Colonic mucosa (tissue), 4 donors: ENCODE measurements at regions not wholly inside any gene's neighbourhood (a gene's known extent, or its start where the extent isn't known, plus 50 kb on each side); places are given as distances from the start of the nearest gene placed in this dataset.

ENCODE experiments used
- DNase-seq: peaks from one replicate; pipeline ENCODE4 v3.0.0-alpha.2; 2020
- H3K27ac ChIP-seq: fragments of 200-600 bp; one replicate; pipeline ENCODE4 v1.8.0; 2021
- H3K27me3 ChIP-seq: fragments of 200-600 bp; one replicate; pipeline ENCODE4 v1.8.0; 2021
- H3K36me3 ChIP-seq: fragments of 200-600 bp; one replicate; pipeline ENCODE4 v1.8.0; 2021
- H3K4me1 ChIP-seq: fragments of 200-600 bp; one replicate; pipeline ENCODE4 v1.8.0; 2021; ENCODE audit warnings: mild to moderate bottlenecking
- H3K4me3 ChIP-seq: fragments of 200-600 bp; one replicate; pipeline ENCODE4 v1.8.0; 2021
- H3K9ac ChIP-seq, 2 donors: one replicate each; pipeline ENCODE4 v1.7.0; 2013; ENCODE audit warnings: control low read depth in 2 of 2, low read depth in 2 of 2, low read length in 2 of 2
- H3K9me3 ChIP-seq: fragments of 200-600 bp; one replicate; pipeline ENCODE4 v1.8.0; 2021
- CTCF ChIP-seq: fragments of 200-600 bp; IDR thresholded peaks from one replicate; pipeline ENCODE4 v1.8.0; 2022; ENCODE audit warnings: antibody characterized with exemption, mild to moderate bottlenecking
- intact Hi-C: fragments of 100-400 bp; cut with DNase I; formaldehyde crosslinking; loops from one replicate; pipeline ENCODE4 v1.14.1; 2022
- donor health status: healthy.
- donor health status: DM: no; HTN: no; CAD: no.
- donor health status: DM: no; HTN: no; CAD: no.

DNA sequence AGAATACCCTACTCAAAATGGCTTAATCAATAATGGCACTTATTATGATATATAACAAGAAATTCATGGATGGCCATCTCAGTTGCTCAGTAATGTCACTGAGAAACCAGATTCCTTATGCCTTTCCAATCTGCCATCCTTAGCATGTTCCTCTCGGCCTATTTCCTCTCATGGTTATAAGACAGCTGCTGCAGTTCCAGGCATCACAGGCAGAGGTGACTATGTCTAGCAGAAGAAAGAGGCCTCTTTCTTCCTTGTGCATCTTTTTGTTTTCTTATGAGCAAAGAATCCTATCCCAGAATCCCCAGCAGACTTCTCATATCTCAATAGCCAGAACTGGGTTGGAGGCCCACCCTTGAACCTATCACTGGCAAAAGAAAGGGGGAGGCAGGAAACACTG, 310.6 kb upstream of the SPRED2 start:
- Histone ChIP-seq H3K27ac (no peak overlapping the region), H3K4me3 (no peak overlapping the region), H3K9me3 (no peaks in the 10 kb centered on the region), H3K36me3 (no peaks in the 10 kb centered on the region), H3K27me3 (no peaks in the 10 kb centered on the region), H3K9ac (no peak overlapping the region), H3K4me1 (no peaks in the 10 kb centered on the region)
- intact Hi-C loops = no loop called here
- DNase-seq = no peak
- TF ChIP-seq CTCF = no peak

DNA sequence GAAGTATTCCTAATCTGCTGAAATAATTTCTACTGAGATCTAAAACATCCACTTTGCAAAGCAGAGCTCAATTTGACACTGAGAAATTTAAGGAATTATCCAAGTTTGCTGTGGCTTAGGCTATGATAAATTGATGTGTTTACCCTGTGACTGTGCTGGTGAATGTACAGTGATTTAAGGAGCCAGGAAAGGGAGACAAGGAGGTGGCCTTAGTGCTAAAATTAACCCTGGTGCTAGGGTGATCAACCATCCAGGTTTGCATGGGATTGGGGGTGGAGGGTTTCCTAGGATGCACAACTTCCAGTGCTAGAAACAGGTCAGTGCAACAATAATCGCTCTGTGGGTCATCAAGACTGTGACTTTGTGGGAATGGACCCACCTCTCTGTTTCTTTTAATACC, 307.5 kb upstream of the SPRED2 start:
- no peaks in the 10 kb centered on the region for H3K9me3 ChIP-seq
- H3K4me1 ChIP-seq = no peaks in the 10 kb centered on the region
- no peaks in the 10 kb centered on the region for H3K27me3 ChIP-seq
- no peak overlapping the region for H3K4me3 ChIP-seq
- intact Hi-C loops = no loop called here
- DNase-seq = no peak
- H3K27ac ChIP-seq = no peak overlapping the region
- H3K9ac ChIP-seq = no peak overlapping the region
- H3K36me3 ChIP-seq = no peaks in the 10 kb centered on the region
- TF ChIP-seq CTCF = no peak

GRCh38 chr2:65737452-65738011, 305.1 kb upstream of the SPRED2 start:
- no peaks in the 10 kb centered on the region for H3K36me3 ChIP-seq
- H3K4me3 ChIP-seq = no peak overlapping the region
- TF ChIP-seq CTCF = no peak
- intact Hi-C loops = no loop called here
- no peak overlapping the region for H3K9ac ChIP-seq
- H3K27ac ChIP-seq = no peak overlapping the region
- H3K4me1 ChIP-seq = no peaks in the 10 kb centered on the region
- DNase-seq = no peak
- no peaks in the 10 kb centered on the region for H3K9me3 ChIP-seq
- no peaks in the 10 kb centered on the region for H3K27me3 ChIP-seq

- H3K4me3 ChIP-seq = no peak overlapping the region
- H3K36me3 ChIP-seq = no peaks in the 10 kb centered on the region
- H3K27me3 ChIP-seq = no peaks in the 10 kb centered on the region
- no peak for DNase-seq
- intact Hi-C loops = no loop called here
- no peak for TF ChIP-seq CTCF
- H3K9ac ChIP-seq = no peak overlapping the region
- no peaks in the 10 kb centered on the region for H3K4me1 ChIP-seq
- H3K9me3 ChIP-seq = no peaks in the 10 kb centered on the region
- no peak overlapping the region for H3K27ac ChIP-seq
Observed at GRCh38 chr2:65731476-65731875, 299.1 kb upstream of the SPRED2 start.

- intact Hi-C loops = no loop called here
- Histone ChIP-seq H3K9me3 (no peaks in the 10 kb centered on the region), H3K4me1 (no peaks in the 10 kb centered on the region), H3K36me3 (no peaks in the 10 kb centered on the region), H3K27ac (no peak overlapping the region), H3K9ac (no peak overlapping the region), H3K27me3 (no peaks in the 10 kb centered on the region), H3K4me3 (no peak overlapping the region)
- DNase-seq = no peak
- TF ChIP-seq CTCF = no peak
Observed at GRCh38 chr2:65730186-65730585, 297.8 kb upstream of the SPRED2 start.
